ENCODE measurements at regions not wholly inside any gene's neighbourhood (a gene's known extent, or its start where the extent isn't known, plus 50 kb on each side); places are given as distances from the start of the nearest gene placed in this dataset.

GRCh38 chr2:209368406-209368805 lies 55.4 kb upstream of the MAP2 start:
- no peak overlapping the region for H3K27ac ChIP-seq (ENCODE audit: insufficient read depth, low read length)
- peaks cover 3% of the 10 kb centered on the region for H3K4me1 ChIP-seq (ENCODE audit: control insufficient read depth, extremely low read depth, insufficient read depth, low read length)
- peak overlapping the region; percentile 4 for H3K4me2 ChIP-seq (ENCODE audit: extremely low read depth, insufficient read depth, low read length)
- H3K9ac ChIP-seq (ENCODE audit: insufficient read depth, low read length): no peak overlapping the region
- H3K36me3 ChIP-seq (ENCODE audit: control insufficient read depth, insufficient read depth, low read length): no peaks in the 10 kb centered on the region
- DNase-seq (ENCODE audit: low read depth in 2 of 2): peak in 1 of 2 donors; percentile 77
- H4K20me1 ChIP-seq (ENCODE audit: control insufficient read depth, extremely low read depth, insufficient read depth, low read length): no peaks in the 10 kb centered on the region
- no peak overlapping the region for H3K4me3 ChIP-seq (replicated peaks in 1 of 4; ENCODE audit: control extremely low read depth in 1 of 4, insufficient read depth in 1 of 4, low read depth in 3 of 4, low read length in 4 of 4)
- no peak for TF ChIP-seq EZH2 (IDR thresholded peaks at IDR 0.05; ENCODE audit: low read length, missing control alignments)
- TF ChIP-seq CTCF (conservative IDR thresholded peaks at IDR 0.05 in 1 of 2, IDR thresholded peaks at IDR 0.05 in 1 of 2; ENCODE audit: low read depth in 1 of 2, low read length in 2 of 2): no peak
- H3K9me3 ChIP-seq (ENCODE audit: control insufficient read depth, insufficient read depth, low read depth, low read length): no peaks in the 10 kb centered on the region
- no peaks in the 10 kb centered on the region for H3K27me3 ChIP-seq (ENCODE audit: control insufficient read depth, insufficient read depth, low read length)
- H3K79me2 ChIP-seq (ENCODE audit: control insufficient read depth, insufficient read depth, low read length): no peaks in the 10 kb centered on the region
- no peak overlapping the region for H2AFZ ChIP-seq (ENCODE audit: low read length)

DNA sequence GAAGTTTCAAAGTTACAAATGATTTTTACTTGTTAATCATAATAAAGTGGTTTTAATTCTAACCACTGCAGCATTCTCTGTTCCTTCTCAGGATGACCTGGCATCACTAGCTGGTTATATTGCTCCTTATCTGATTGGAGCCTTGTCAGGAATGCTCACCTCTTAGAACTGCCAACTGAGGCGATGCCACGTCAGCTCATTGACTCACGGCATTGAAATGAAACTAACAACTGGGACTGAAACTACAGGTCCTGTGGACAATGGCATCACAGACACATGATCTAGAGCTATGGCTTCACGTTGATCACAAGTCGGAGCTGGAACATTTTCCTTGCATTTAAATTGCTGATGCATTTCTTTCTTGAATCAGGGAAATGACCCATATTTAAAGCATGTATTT lies 54.9 kb upstream of the MAP2 start:
- H3K79me2 ChIP-seq (ENCODE audit: control insufficient read depth, insufficient read depth, low read length): no peaks in the 10 kb centered on the region
- no peak overlapping the region for H3K9ac ChIP-seq (ENCODE audit: insufficient read depth, low read length)
- peak overlapping the region; percentile 4 for H3K27ac ChIP-seq (ENCODE audit: insufficient read depth, low read length)
- peak overlapping the region in 2 of 4 experiments; percentile 15 to 17 for H3K4me3 ChIP-seq (replicated peaks in 1 of 4; ENCODE audit: control extremely low read depth in 1 of 4, insufficient read depth in 1 of 4, low read depth in 3 of 4, low read length in 4 of 4)
- H4K20me1 ChIP-seq (ENCODE audit: control insufficient read depth, extremely low read depth, insufficient read depth, low read length): no peaks in the 10 kb centered on the region
- DNase-seq (ENCODE audit: low read depth in 2 of 2): peak; percentile 95 to 100
- H3K27me3 ChIP-seq (ENCODE audit: control insufficient read depth, insufficient read depth, low read length): no peaks in the 10 kb centered on the region
- H3K4me2 ChIP-seq (ENCODE audit: extremely low read depth, insufficient read depth, low read length): peak overlapping the region; percentile 25
- H2AFZ ChIP-seq (ENCODE audit: low read length): no peak overlapping the region
- no peaks in the 10 kb centered on the region for H3K36me3 ChIP-seq (ENCODE audit: control insufficient read depth, insufficient read depth, low read length)
- H3K4me1 ChIP-seq (ENCODE audit: control insufficient read depth, extremely low read depth, insufficient read depth, low read length): peaks cover 3% of the 10 kb centered on the region
- TF ChIP-seq EZH2 (IDR thresholded peaks at IDR 0.05; ENCODE audit: low read length, missing control alignments): no peak
- TF ChIP-seq CTCF (conservative IDR thresholded peaks at IDR 0.05 in 1 of 2, IDR thresholded peaks at IDR 0.05 in 1 of 2; ENCODE audit: low read depth in 1 of 2, low read length in 2 of 2): no peak
- H3K9me3 ChIP-seq (ENCODE audit: control insufficient read depth, insufficient read depth, low read depth, low read length): no peaks in the 10 kb centered on the region

DNA sequence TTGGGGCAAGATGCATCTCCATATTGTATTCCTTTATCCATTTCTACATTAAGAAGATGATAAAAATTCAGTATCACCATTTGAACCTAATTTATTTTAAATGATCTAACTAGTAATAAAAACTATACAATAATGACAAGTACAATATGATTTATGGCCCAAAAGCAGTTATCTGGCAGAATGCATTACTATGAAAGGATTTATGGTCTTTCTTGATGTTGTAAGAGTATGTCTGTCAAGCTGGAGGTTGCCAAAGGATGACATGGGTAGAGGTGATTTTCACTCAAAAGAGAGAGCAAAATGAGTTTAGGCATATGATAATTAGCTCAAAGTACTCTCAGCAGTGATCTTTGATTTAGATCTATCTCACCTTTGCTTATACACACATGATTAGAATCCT lies 54.2 kb upstream of the MAP2 start:
- H4K20me1 ChIP-seq (ENCODE audit: control insufficient read depth, extremely low read depth, insufficient read depth, low read length): no peaks in the 10 kb centered on the region
- H3K27me3 ChIP-seq (ENCODE audit: control insufficient read depth, insufficient read depth, low read length): no peaks in the 10 kb centered on the region
- peaks cover 3% of the 10 kb centered on the region for H3K4me1 ChIP-seq (ENCODE audit: control insufficient read depth, extremely low read depth, insufficient read depth, low read length)
- no peaks in the 10 kb centered on the region for H3K36me3 ChIP-seq (ENCODE audit: control insufficient read depth, insufficient read depth, low read length)
- H3K9me3 ChIP-seq (ENCODE audit: control insufficient read depth, insufficient read depth, low read depth, low read length): no peaks in the 10 kb centered on the region
- TF ChIP-seq CTCF (conservative IDR thresholded peaks at IDR 0.05 in 1 of 2, IDR thresholded peaks at IDR 0.05 in 1 of 2; ENCODE audit: low read depth in 1 of 2, low read length in 2 of 2) (no peak), EZH2 (IDR thresholded peaks at IDR 0.05; ENCODE audit: low read length, missing control alignments) (no peak)
- H3K27ac ChIP-seq (ENCODE audit: insufficient read depth, low read length): no peak overlapping the region
- no peaks in the 10 kb centered on the region for H3K79me2 ChIP-seq (ENCODE audit: control insufficient read depth, insufficient read depth, low read length)
- DNase-seq (ENCODE audit: low read depth in 2 of 2): no peak
- no peak overlapping the region for H3K9ac ChIP-seq (ENCODE audit: insufficient read depth, low read length)
- H2AFZ ChIP-seq (ENCODE audit: low read length): no peak overlapping the region
- no peak overlapping the region for H3K4me2 ChIP-seq (ENCODE audit: extremely low read depth, insufficient read depth, low read length)
- no peak overlapping the region for H3K4me3 ChIP-seq (replicated peaks in 1 of 4; ENCODE audit: control extremely low read depth in 1 of 4, insufficient read depth in 1 of 4, low read depth in 3 of 4, low read length in 4 of 4)
